GM12878 (cell line): ENCODE measurements at regions not wholly inside any gene's neighbourhood (a gene's known extent, or its start where the extent isn't known, plus 50 kb on each side); places are given as distances from the start of the nearest gene placed in this dataset.

Experiments used
- ATF7 ChIP-seq: fragments of 450-650 bp; IDR thresholded peaks from 2 replicates; pipeline ENCODE4 v1.6.1; 2016; ENCODE audit warnings: low read depth, mild to moderate bottlenecking
- BACH1 ChIP-seq: fragments of 450-650 bp; IDR thresholded peaks from 2 replicates; pipeline ENCODE4 v1.6.1; 2017; ENCODE audit warnings: mild to moderate bottlenecking, borderline replicate concordance
- CEBPB ChIP-seq, 2 experiments: fragments of 150-350 bp in 1 of 2; IDR thresholded peaks; 2 replicates each; pipeline ENCODE4 v1.6.1; 2012 to 2014; ENCODE audit warnings: low read depth in 2 of 2, low read length in 2 of 2, borderline replicate concordance in 1 of 2, inconsistent platforms in 1 of 2
- CTCF ChIP-seq, 3 experiments: IDR thresholded peaks in 2 of 3; conservative IDR thresholded peaks in 1 of 3; 2 replicates each; pipeline ENCODE4 v1.5.1; 2011; ENCODE audit warnings: low read depth in 3 of 3, low read length in 3 of 3, mild to moderate bottlenecking in 3 of 3, control low read depth in 2 of 3, moderate library complexity in 2 of 3, inconsistent platforms in 1 of 3, mixed read lengths in 1 of 3; ENCODE audit not compliant: control insufficient read depth in 2 of 3, insufficient read depth in 1 of 3; ENCODE audit errors: extremely low read depth in 1 of 3
- EZH2 ChIP-seq: IDR thresholded peaks from 2 replicates; pipeline ENCODE4 v1.6.1; 2012; ENCODE audit warnings: low read depth, mild to moderate bottlenecking, control low read depth, inconsistent platforms, low read length, borderline replicate concordance; ENCODE audit not compliant: control insufficient read depth
- HDGF ChIP-seq: fragments of 450-650 bp; IDR thresholded peaks from 2 replicates; pipeline ENCODE4 v1.6.1; 2016; ENCODE audit warnings: antibody characterized with exemption
- PBX3 ChIP-seq: IDR thresholded peaks from 2 replicates; pipeline ENCODE4 v1.6.1; 2011; ENCODE audit warnings: mild to moderate bottlenecking, low read depth, low read length, moderate library complexity; ENCODE audit not compliant: insufficient replicate concordance
- POLR2AphosphoS5 ChIP-seq: IDR thresholded peaks from 2 replicates; pipeline ENCODE4 v1.6.1; 2011; ENCODE audit warnings: mild to moderate bottlenecking, low read length, inconsistent platforms
- SMC3 ChIP-seq: IDR thresholded peaks from 2 replicates; pipeline ENCODE4 v1.6.1; 2011; ENCODE audit warnings: low read length, improper control_type of control experiment, borderline replicate concordance
- ZNF24 ChIP-seq: fragments of 450-650 bp; IDR thresholded peaks from 2 replicates; pipeline ENCODE4 v1.6.1; 2017; ENCODE audit warnings: antibody characterized with exemption, mild to moderate bottlenecking

DNA sequence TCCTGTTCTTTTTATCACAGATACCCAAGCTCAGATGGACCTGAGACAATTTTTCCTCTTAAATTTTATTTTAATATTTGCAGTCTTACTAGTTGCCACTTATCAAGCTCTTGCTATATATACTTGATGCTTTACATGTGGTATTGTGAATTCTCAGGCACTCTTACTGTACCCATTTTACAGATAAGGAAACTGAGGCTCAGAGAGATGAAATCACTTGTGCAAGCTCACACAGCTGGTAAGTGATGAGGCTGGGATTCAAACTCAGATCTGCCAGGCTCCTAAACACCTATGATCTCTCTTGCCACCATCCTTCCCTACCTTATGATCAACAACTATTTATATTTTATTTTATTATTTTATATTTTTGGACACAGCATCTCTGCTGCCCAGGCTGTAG lies 133.0 kb upstream of the LHX5 start:
- TF ChIP-seq HDGF (no peak), ZNF24 (no peak), POLR2AphosphoS5 (no peak), ATF7 (no peak), CEBPB (IDR thresholded peaks at IDR 0.05; ENCODE audit: borderline replicate concordance in 1 of 2, low read depth in 2 of 2, low read length in 2 of 2) (no peak), BACH1 (no peak), EZH2 (no peak), CTCF (IDR thresholded peaks at IDR 0.05 in 2 of 3, conservative IDR thresholded peaks at IDR 0.05 in 1 of 3; ENCODE audit: control insufficient read depth in 2 of 3, extremely low read depth in 1 of 3, insufficient read depth in 1 of 3, low read depth in 3 of 3, low read length in 3 of 3) (no peak), SMC3 (no peak), PBX3 (no peak)
